ENCODE measurements at regions not wholly inside any gene's neighbourhood (a gene's known extent, or its start where the extent isn't known, plus 50 kb on each side); places are given as distances from the start of the nearest gene placed in this dataset.

DNA sequence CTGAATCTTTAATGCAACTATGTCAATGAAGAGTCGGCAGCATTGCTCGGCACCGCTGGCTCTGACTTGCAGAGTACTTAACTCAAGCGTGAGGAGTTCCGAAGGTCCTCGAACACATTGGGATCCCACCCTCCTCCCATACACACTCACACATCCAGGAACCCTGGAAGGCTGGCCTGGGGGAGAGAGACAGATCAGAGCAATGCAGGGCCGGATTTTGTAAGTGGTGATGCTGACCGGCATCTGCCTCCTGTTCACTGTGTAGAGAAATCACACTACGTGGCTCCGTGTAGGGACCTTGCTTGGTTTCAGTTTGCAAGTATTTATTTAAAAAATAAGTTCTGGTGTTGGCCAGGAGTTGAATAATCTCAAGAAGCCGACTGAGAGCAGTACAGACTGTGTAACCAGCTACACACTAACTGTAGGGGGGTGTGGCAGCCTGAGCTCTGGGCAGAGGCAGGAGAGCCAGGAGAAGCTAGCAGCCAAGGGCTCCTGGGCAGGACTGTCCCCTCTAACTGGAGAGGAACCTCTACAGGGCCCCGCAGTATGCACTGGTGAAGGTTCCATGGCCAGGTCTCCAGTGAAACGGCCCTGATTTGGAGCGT, 190.2 kb upstream of the TNRC6C start:
- TF ChIP-seq, protein P1, sequence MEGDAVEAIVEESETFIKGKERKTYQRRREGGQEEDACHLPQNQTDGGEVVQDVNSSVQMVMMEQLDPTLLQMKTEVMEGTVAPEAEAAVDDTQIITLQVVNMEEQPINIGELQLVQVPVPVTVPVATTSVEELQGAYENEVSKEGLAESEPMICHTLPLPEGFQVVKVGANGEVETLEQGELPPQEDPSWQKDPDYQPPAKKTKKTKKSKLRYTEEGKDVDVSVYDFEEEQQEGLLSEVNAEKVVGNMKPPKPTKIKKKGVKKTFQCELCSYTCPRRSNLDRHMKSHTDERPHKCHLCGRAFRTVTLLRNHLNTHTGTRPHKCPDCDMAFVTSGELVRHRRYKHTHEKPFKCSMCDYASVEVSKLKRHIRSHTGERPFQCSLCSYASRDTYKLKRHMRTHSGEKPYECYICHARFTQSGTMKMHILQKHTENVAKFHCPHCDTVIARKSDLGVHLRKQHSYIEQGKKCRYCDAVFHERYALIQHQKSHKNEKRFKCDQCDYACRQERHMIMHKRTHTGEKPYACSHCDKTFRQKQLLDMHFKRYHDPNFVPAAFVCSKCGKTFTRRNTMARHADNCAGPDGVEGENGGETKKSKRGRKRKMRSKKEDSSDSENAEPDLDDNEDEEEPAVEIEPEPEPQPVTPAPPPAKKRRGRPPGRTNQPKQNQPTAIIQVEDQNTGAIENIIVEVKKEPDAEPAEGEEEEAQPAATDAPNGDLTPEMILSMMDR (IDR thresholded peaks at IDR 0.05; ENCODE audit: insufficient read depth, low read length, poor library complexity, severe bottlenecking): no peak
- TF ChIP-seq EZH2phosphoT487 (conservative IDR thresholded peaks at IDR 0.05; ENCODE audit: low read length): no peak
